OCI-LY1 (cell line): ENCODE measurements at regions not wholly inside any gene's neighbourhood (a gene's known extent, or its start where the extent isn't known, plus 50 kb on each side); places are given as distances from the start of the nearest gene placed in this dataset.

Source experiments
- H2AFZ ChIP-seq: fragments of 200-600 bp; sonication (generic), shearing (Covaris generic); 2 replicates; pipeline ENCODE4 v1.6.0; 2014; ENCODE audit warnings: antibody characterized with exemption, mild to moderate bottlenecking, low read length
- H3F3A ChIP-seq: fragments of 200-600 bp; sonication (generic), shearing (Covaris generic); 2 replicates; pipeline ENCODE4 v1.6.0; 2014; ENCODE audit warnings: mild to moderate bottlenecking, antibody characterized with exemption, low read length, moderate library complexity; ENCODE audit not compliant: insufficient read depth
- H3K27ac ChIP-seq: fragments of 200-600 bp; sonication (generic); 2 replicates; pipeline ENCODE4 v1.5.1; 2014; ENCODE audit warnings: low read length, mixed run types, mild to moderate bottlenecking, low read depth; ENCODE audit not compliant: poor library complexity, severe bottlenecking
- H3K27me3 ChIP-seq: fragments of 200-600 bp; sonication (generic); 2 replicates; pipeline ENCODE4 v1.6.0; 2014; ENCODE audit warnings: antibody characterized with exemption, mild to moderate bottlenecking, low read length, moderate library complexity; ENCODE audit not compliant: insufficient read depth
- H3K36me3 ChIP-seq: fragments of 200-600 bp; sonication (generic); 2 replicates; pipeline ENCODE4 v1.6.1; 2014; ENCODE audit warnings: mild to moderate bottlenecking, antibody characterized with exemption, low read length, moderate library complexity, mixed read lengths; ENCODE audit not compliant: insufficient read depth
- H3K4me1 ChIP-seq: fragments of 200-600 bp; sonication (generic); 2 replicates; pipeline ENCODE4 v1.5.1; 2014; ENCODE audit warnings: mild to moderate bottlenecking, low read length, moderate library complexity; ENCODE audit not compliant: insufficient read depth, severe bottlenecking
- H3K4me2 ChIP-seq: fragments of 200-600 bp; sonication (generic), shearing (Covaris generic); 2 replicates; pipeline ENCODE4 v1.6.1; 2014; ENCODE audit warnings: low read length
- H3K4me3 ChIP-seq: fragments of 200-600 bp; sonication (generic); 2 replicates; pipeline ENCODE4 v1.5.1; 2014; ENCODE audit warnings: low read length, low read depth, mild to moderate bottlenecking, mixed read lengths; ENCODE audit not compliant: poor library complexity, severe bottlenecking
- H3K79me2 ChIP-seq: fragments of 200-600 bp; shearing (Covaris generic); 2 replicates; pipeline ENCODE4 v1.6.1; 2016; ENCODE audit warnings: mixed run types, low read length, mixed read lengths; ENCODE audit not compliant: insufficient read depth
- H3K9ac ChIP-seq: fragments of 200-600 bp; sonication (generic), shearing (Covaris generic); 2 replicates; pipeline ENCODE4 v1.6.1; 2014; ENCODE audit warnings: mild to moderate bottlenecking, low read length, mixed read lengths
- H3K9me2 ChIP-seq: fragments of 200-600 bp; sonication (generic), shearing (Covaris generic); 2 replicates; pipeline ENCODE4 v1.6.1; 2014; ENCODE audit warnings: low read depth, mild to moderate bottlenecking, low read length, mixed read lengths
- H3K9me3 ChIP-seq: fragments of 200-600 bp; shearing (Covaris generic); 2 replicates; pipeline ENCODE4 v1.6.1; 2014; ENCODE audit warnings: low read length, mixed read lengths
- H4K20me1 ChIP-seq: fragments of 200-600 bp; sonication (generic), shearing (Covaris generic); 2 replicates; pipeline ENCODE4 v1.6.0; 2016; ENCODE audit warnings: mild to moderate bottlenecking, low read length; ENCODE audit not compliant: insufficient read depth
- EZH2 ChIP-seq: fragments of 200-600 bp; sonication (generic), shearing (Covaris generic); IDR thresholded peaks from 2 replicates; pipeline ENCODE4 v1.8.0; 2017; ENCODE audit warnings: borderline replicate concordance, mixed run types, mild to moderate bottlenecking, antibody characterized with exemption, low read length, moderate library complexity, mixed read lengths
- TF ChIP-seq, protein P1 (sequence below): fragments of 200-600 bp; sonication (generic), shearing (Covaris generic); IDR thresholded peaks from 2 replicates; pipeline ENCODE4 v1.5.1; 2017; ENCODE audit warnings: mild to moderate bottlenecking, antibody characterized with exemption, low read length, moderate library complexity, mixed read lengths

DNA sequence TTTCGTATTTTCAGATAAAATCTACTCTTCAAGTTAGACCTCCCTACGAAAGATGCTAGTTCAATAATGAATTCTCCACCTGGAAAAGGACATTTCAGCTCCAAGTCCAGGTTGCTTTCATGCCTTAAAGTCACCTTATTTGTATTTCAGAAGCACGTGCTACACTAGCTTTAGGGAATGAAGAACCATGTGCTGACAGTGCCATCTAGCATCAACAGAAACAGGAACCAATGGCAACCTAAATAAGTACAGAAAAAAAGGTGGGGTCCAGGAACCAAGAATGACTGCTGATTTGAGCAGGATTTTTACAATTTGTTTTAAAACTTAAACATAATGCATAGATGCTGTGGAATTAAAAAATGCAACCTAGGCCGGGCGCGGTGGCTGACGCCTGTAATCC is 77.6 kb upstream of the SNRPN start:
- H3K79me2 ChIP-seq, result no peaks in the 10 kb centered on the region
- H3K27ac ChIP-seq, result no peak overlapping the region
- H3K36me3 ChIP-seq, result no peaks in the 10 kb centered on the region
- no peaks in the 10 kb centered on the region for H3K9me3 ChIP-seq
- no peak for TF ChIP-seq EZH2
- TF ChIP-seq, protein P1, sequence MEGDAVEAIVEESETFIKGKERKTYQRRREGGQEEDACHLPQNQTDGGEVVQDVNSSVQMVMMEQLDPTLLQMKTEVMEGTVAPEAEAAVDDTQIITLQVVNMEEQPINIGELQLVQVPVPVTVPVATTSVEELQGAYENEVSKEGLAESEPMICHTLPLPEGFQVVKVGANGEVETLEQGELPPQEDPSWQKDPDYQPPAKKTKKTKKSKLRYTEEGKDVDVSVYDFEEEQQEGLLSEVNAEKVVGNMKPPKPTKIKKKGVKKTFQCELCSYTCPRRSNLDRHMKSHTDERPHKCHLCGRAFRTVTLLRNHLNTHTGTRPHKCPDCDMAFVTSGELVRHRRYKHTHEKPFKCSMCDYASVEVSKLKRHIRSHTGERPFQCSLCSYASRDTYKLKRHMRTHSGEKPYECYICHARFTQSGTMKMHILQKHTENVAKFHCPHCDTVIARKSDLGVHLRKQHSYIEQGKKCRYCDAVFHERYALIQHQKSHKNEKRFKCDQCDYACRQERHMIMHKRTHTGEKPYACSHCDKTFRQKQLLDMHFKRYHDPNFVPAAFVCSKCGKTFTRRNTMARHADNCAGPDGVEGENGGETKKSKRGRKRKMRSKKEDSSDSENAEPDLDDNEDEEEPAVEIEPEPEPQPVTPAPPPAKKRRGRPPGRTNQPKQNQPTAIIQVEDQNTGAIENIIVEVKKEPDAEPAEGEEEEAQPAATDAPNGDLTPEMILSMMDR, result no peak
- no peaks in the 10 kb centered on the region for H3K9me2 ChIP-seq
- H2AFZ ChIP-seq, result no peak overlapping the region
- H3K9ac ChIP-seq, result no peak overlapping the region
- no peak overlapping the region for H3K4me3 ChIP-seq
- no peak overlapping the region for H3K4me2 ChIP-seq
- H3K4me1 ChIP-seq, result no peaks in the 10 kb centered on the region
- H3F3A ChIP-seq, result no peaks in the 10 kb centered on the region
- H4K20me1 ChIP-seq, result no peaks in the 10 kb centered on the region
- no peaks in the 10 kb centered on the region for H3K27me3 ChIP-seq

DNA sequence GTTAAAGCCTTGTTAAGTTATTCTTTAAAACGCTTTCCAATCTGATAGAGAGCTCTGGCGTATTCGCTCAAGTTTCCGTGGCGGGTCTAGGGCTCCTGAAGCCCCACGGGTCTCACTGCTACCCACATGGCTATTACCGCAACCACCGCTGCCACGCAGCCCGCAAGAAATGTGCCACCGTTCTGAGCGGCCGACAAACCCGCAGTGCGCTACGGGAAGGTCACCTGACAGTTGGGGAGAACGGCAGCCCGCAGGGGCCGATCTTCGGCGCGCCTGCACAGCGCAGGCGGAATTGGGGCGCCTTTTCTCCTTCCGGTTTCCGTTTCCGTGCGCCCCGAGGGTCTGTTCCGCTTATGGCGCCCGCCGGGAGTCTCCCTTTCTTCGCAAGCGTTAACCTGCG is 76.6 kb upstream of the SNRPN start:
- no peaks in the 10 kb centered on the region for H3F3A ChIP-seq
- H3K27ac ChIP-seq, result no peak overlapping the region
- no peak overlapping the region for H3K9ac ChIP-seq
- no peak overlapping the region for H3K4me2 ChIP-seq
- H4K20me1 ChIP-seq, result no peaks in the 10 kb centered on the region
- no peaks in the 10 kb centered on the region for H3K79me2 ChIP-seq
- H3K4me1 ChIP-seq, result no peaks in the 10 kb centered on the region
- H3K9me2 ChIP-seq, result no peaks in the 10 kb centered on the region
- H3K36me3 ChIP-seq, result no peaks in the 10 kb centered on the region
- H3K4me3 ChIP-seq, result no peak overlapping the region
- no peak for TF ChIP-seq EZH2
- TF ChIP-seq, protein P1, result no peak
- H2AFZ ChIP-seq, result no peak overlapping the region
- no peaks in the 10 kb centered on the region for H3K27me3 ChIP-seq
- no peaks in the 10 kb centered on the region for H3K9me3 ChIP-seq

DNA sequence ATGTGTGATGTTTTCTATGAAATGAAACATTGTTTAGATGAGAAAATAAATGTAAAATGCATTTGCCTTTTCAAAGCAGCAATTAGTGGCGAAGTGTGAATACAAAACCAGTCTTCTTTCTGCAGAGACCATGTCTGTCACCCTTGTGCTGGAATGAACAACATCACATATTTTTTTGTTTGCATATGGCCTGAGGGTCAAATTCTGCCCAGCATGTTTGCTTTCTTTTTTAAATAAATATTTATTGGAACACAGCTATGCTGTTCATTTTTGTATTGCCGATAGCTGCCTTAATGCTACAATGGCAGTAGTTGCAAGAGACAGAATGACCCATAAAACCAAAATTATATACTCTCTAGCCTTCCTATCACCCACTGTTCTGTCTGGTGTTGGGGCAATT is 75.3 kb upstream of the SNRPN start:
- no peak overlapping the region for H3K9ac ChIP-seq
- TF ChIP-seq, protein P1, result no peak
- TF ChIP-seq EZH2, result no peak
- no peaks in the 10 kb centered on the region for H3K4me1 ChIP-seq

More for the DNA sequence above, 75.3 kb upstream of the SNRPN start:
- Histone ChIP-seq H3K27me3 (no peaks in the 10 kb centered on the region), H3K36me3 (no peaks in the 10 kb centered on the region), H3K4me2 (no peak overlapping the region), H3K9me2 (no peaks in the 10 kb centered on the region), H2AFZ (no peak overlapping the region), H4K20me1 (no peaks in the 10 kb centered on the region), H3K9me3 (no peaks in the 10 kb centered on the region), H3K27ac (no peak overlapping the region), H3K79me2 (no peaks in the 10 kb centered on the region), H3F3A (no peaks in the 10 kb centered on the region), H3K4me3 (no peak overlapping the region)
